Stimulated activated CD8-positive, alpha-beta memory T cell treated with anti-CD3 and anti-CD28 coated beads, Interleukin-4, amount 100 ng/mL, for 48 hours (primary cell): ENCODE measurements at regions not wholly inside any gene's neighbourhood (a gene's known extent, or its start where the extent isn't known, plus 50 kb on each side); places are given as distances from the start of the nearest gene placed in this dataset.
"Not testable (repeated sequence)": the region's sequence is repeated elsewhere in the genome, so short reads cannot be mapped to it uniquely, and the experiment has no call there.

Experiments used
- DNase-seq: peaks from one replicate; pipeline ENCODE4 v3.0.0-alpha.2; 2020

GRCh38 chr7:136308230-136308629 lies 331.1 kb upstream of the MTPN start:
- no peak for DNase-seq

GRCh38 chr7:136303162-136303561 lies 326.0 kb upstream of the MTPN start:
- no peak for DNase-seq

GRCh38 chr7:136302049-136302448 lies 324.9 kb upstream of the MTPN start:
- no peak for DNase-seq

GRCh38 chr7:136294977-136295376 lies 317.8 kb upstream of the MTPN start:
- no peak for DNase-seq

- DNase-seq: no peak
Observed at GRCh38 chr7:136293841-136294391, 316.8 kb upstream of the MTPN start.

GRCh38 chr7:136293272-136293671 lies 316.1 kb upstream of the MTPN start:
- DNase-seq: no peak

GRCh38 chr7:136292365-136292764 lies 315.2 kb upstream of the MTPN start:
- DNase-seq: no peak

GRCh38 chr7:136290351-136290750 lies 313.2 kb upstream of the MTPN start:
- no peak for DNase-seq

GRCh38 chr7:136278057-136278456 lies 300.9 kb upstream of the MTPN start:
- no peak for DNase-seq

GRCh38 chr7:136275794-136276193 lies 298.6 kb upstream of the MTPN start:
- no peak for DNase-seq

GRCh38 chr7:136274636-136275345 lies 297.6 kb upstream of the MTPN start:
- DNase-seq: no peak

GRCh38 chr7:136272934-136273333 lies 295.8 kb upstream of the MTPN start:
- no peak for DNase-seq

- no peak for DNase-seq
Observed at GRCh38 chr7:136267822-136268221, 290.7 kb upstream of the MTPN start.

- no peak for DNase-seq
Observed at GRCh38 chr7:136266457-136266856, 289.3 kb upstream of the MTPN start.

- DNase-seq: not testable (repeated sequence)
Observed at GRCh38 chr7:136264304-136264703, 287.1 kb upstream of the MTPN start.

GRCh38 chr7:136263112-136263860 lies 286.1 kb upstream of the MTPN start:
- DNase-seq: not testable (repeated sequence)

GRCh38 chr7:136260591-136260990 lies 283.4 kb upstream of the MTPN start:
- not testable (repeated sequence) for DNase-seq

GRCh38 chr7:136259074-136259473 lies 281.9 kb upstream of the MTPN start:
- DNase-seq: no peak

- DNase-seq: no peak
Observed at GRCh38 chr7:136256491-136256890, 279.3 kb upstream of the MTPN start.

- no peak for DNase-seq
Observed at GRCh38 chr7:136254148-136254547, 277.0 kb upstream of the MTPN start.

GRCh38 chr7:136251826-136252225 lies 274.7 kb upstream of the MTPN start:
- DNase-seq: no peak

GRCh38 chr7:136247211-136247610 lies 270.1 kb upstream of the MTPN start:
- no peak for DNase-seq

- DNase-seq: no peak
Observed at GRCh38 chr7:136245327-136246004, 268.3 kb upstream of the MTPN start.

GRCh38 chr7:136234040-136234439 lies 256.9 kb upstream of the MTPN start:
- DNase-seq: no peak
